PFSK-1 (cell line): ENCODE measurements at regions not wholly inside any gene's neighbourhood (a gene's known extent, or its start where the extent isn't known, plus 50 kb on each side); places are given as distances from the start of the nearest gene placed in this dataset.

Experiments
- POLR2AphosphoS5 ChIP-seq: IDR thresholded peaks from 2 replicates; pipeline ENCODE4 v1.6.1; 2012; ENCODE audit warnings: low read depth, mild to moderate bottlenecking, control low read depth, low read length, moderate library complexity
- REST ChIP-seq, 2 experiments: IDR thresholded peaks; 2 replicates each; pipeline versions ENCODE4 v1.6.1 to v1.8.0; 2011 to 2012; ENCODE audit warnings: low read depth in 2 of 2, low read length in 2 of 2, control low read depth in 1 of 2, inconsistent platforms in 1 of 2, mild to moderate bottlenecking in 1 of 2, moderate library complexity in 1 of 2; ENCODE audit not compliant: insufficient read depth in 1 of 2

DNA sequence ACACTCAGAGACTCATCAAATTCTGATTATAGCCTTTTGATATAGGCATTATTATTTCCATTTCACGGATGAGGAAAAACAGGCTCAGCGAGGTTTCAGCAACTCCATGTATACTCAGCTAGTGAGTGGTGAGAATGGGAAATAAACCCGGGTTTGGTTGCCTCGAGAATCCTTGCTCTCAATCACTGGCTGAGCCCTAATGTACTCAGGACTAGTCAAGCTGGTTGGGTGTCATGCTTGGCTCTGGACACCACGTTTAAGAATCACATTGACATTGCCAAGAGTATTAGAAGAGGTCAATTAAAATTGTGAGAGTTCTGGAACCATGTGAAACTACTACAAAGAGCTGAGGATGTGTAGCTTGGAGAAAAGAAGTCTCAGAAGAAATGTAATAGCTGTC, 444.5 kb downstream of the MFSD1 start:
- TF ChIP-seq REST (IDR thresholded peaks at IDR 0.05; ENCODE audit: insufficient read depth in 1 of 2, low read depth in 2 of 2, low read length in 2 of 2) (no peak), POLR2AphosphoS5 (no peak)
